ENCODE measurements at regions not wholly inside any gene's neighbourhood (a gene's known extent, or its start where the extent isn't known, plus 50 kb on each side); places are given as distances from the start of the nearest gene placed in this dataset.

DNA sequence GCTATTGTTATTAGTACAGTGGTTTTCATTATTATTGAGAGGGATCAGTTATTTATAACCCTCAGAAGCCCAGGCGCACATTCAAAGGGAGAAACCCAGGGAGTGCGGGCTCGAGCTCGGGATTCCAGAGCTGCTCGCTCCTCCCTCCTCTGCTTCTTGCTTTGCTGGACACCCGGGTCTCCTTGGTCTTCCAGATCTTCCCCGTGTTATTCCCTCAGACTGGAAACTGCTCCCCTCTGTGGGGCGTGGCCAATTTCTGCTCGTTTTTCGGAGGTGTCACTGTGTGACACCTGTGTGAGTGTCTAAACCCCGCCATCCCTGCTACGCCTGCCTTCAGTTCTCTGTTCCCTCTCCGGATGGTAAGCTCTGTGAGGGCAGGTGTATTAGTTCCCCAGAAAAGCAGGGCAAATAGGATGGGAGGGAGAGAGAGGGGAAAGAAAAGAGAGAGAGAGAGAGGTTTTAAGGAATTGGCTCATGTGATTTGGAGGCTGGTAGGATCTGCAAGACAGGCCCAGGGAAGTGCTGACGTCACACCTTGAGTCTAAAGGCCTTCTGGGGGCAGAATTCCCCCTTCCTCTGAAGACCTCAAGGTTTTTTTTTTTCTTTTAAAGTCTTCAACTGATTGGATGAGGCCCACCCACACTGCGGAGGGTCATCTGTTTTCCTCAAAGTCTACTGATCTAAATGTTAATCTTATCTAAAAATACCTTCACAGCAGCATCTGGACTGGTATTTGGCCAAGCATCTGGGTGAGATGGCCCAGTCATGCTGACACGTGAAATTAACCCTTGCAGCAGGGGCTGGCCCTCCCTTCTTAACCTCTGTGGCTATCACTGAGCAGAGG is 457.3 kb upstream of the ID2 start:
- TF ChIP-seq CTCF (IDR thresholded peaks at IDR 0.05), result no peak
- no peak for DNase-seq (ENCODE audit: low spot score)
- no peaks in the 10 kb centered on the region for H3K36me3 ChIP-seq
- no peak overlapping the region for H3K4me3 ChIP-seq
- H3K9me3 ChIP-seq, result no peaks in the 10 kb centered on the region
- H3K27ac ChIP-seq, result no peak overlapping the region
- H3K4me1 ChIP-seq, result peaks cover 2 to 14% of the 10 kb centered on the region in 2 donors
- H3K27me3 ChIP-seq, result no peaks in the 10 kb centered on the region

GRCh38 chr2:8225266-8225665 is 456.6 kb upstream of the ID2 start:
- no peaks in the 10 kb centered on the region for H3K9me3 ChIP-seq
- no peak overlapping the region for H3K27ac ChIP-seq
- TF ChIP-seq CTCF (IDR thresholded peaks at IDR 0.05), result no peak
- H3K36me3 ChIP-seq, result no peaks in the 10 kb centered on the region
- H3K4me3 ChIP-seq, result no peak overlapping the region
- no peaks in the 10 kb centered on the region for H3K27me3 ChIP-seq
- no peak for DNase-seq (ENCODE audit: low spot score)
- peaks cover 0 to 11% of the 10 kb centered on the region in 2 donors for H3K4me1 ChIP-seq

DNA sequence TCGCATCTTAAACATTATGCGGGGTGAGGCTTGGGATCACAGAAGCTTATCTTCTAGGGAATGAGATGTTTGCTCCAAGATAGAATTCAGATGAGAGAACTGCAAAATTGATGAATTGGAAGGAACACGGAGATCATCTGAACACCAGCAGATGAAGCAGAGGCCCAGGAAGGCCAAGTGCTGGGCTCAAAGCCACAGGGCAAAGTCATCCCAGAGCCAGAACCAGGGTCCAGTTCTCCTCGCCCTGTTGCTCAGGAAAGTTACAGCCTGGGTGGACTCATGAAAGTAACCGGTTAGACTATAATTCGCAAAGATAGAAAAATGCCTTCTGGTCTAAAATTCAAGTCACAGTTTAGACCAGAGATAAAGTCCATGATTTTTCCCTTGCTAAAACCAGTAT is 456.1 kb upstream of the ID2 start:
- Histone ChIP-seq H3K4me1 (peaks cover 0 to 6% of the 10 kb centered on the region in 2 donors), H3K27me3 (no peaks in the 10 kb centered on the region), H3K27ac (no peak overlapping the region), H3K36me3 (no peaks in the 10 kb centered on the region), H3K9me3 (no peaks in the 10 kb centered on the region), H3K4me3 (no peak overlapping the region)
- TF ChIP-seq CTCF (IDR thresholded peaks at IDR 0.05), result no peak
- no peak for DNase-seq (ENCODE audit: low spot score)

- Histone ChIP-seq H3K4me1 (peaks cover 0 to 6% of the 10 kb centered on the region in 2 donors), H3K36me3 (no peaks in the 10 kb centered on the region), H3K4me3 (no peak overlapping the region), H3K9me3 (no peaks in the 10 kb centered on the region), H3K27ac (peak overlapping the region in 1 of 2 donors; percentile 24), H3K27me3 (no peaks in the 10 kb centered on the region)
- DNase-seq (ENCODE audit: low spot score), result peak; percentile 74
- TF ChIP-seq CTCF (IDR thresholded peaks at IDR 0.05), result no peak
These were observed 452.3 kb upstream of the ID2 start for GRCh38 chr2:8229546-8229986.

GRCh38 chr2:8230466-8230865 is 451.4 kb upstream of the ID2 start:
- Histone ChIP-seq H3K4me3 (no peak overlapping the region), H3K9me3 (no peaks in the 10 kb centered on the region), H3K36me3 (no peaks in the 10 kb centered on the region), H3K27me3 (no peaks in the 10 kb centered on the region), H3K27ac (no peak overlapping the region), H3K4me1 (peaks cover 0 to 14% of the 10 kb centered on the region in 2 donors)
- no peak for DNase-seq (ENCODE audit: low spot score)
- no peak for TF ChIP-seq CTCF (IDR thresholded peaks at IDR 0.05)

Measured in right atrium auricular region (tissue), 2 donors.